GM18498 (cell line): ENCODE measurements at regions not wholly inside any gene's neighbourhood (a gene's known extent, or its start where the extent isn't known, plus 50 kb on each side); places are given as distances from the start of the nearest gene placed in this dataset.
"Not testable (repeated sequence)": the region's sequence is repeated elsewhere in the genome, so short reads cannot be mapped to it uniquely, and the experiment has no call there.

Experiments used
- ATAC-seq: cut with Tn5 transposase; IDR thresholded peaks from one replicate; pipeline ENCODE4 v1.9.1; 2021; ENCODE audit warnings: mild to moderate bottlenecking, moderate library complexity; ENCODE audit not compliant: unreplicated experiment

GRCh38 chr6:67608099-67608749, 1026.9 kb upstream of the ADGRB3 start:
- no peak for ATAC-seq

GRCh38 chr6:67606906-67607828, 1027.9 kb upstream of the ADGRB3 start:
- no peak for ATAC-seq

- ATAC-seq, result no peak
Measured at GRCh38 chr6:67594366-67594765, 1040.7 kb upstream of the ADGRB3 start.

GRCh38 chr6:67593247-67593646, 1041.8 kb upstream of the ADGRB3 start:
- no peak for ATAC-seq

GRCh38 chr6:67591910-67592309, 1043.2 kb upstream of the ADGRB3 start:
- no peak for ATAC-seq

GRCh38 chr6:67567842-67568241, 1067.2 kb upstream of the ADGRB3 start:
- ATAC-seq, result no peak

- ATAC-seq, result no peak
Measured at GRCh38 chr6:67563671-67564070, 1071.4 kb upstream of the ADGRB3 start.

GRCh38 chr6:67560068-67560467, 1075.0 kb upstream of the ADGRB3 start:
- ATAC-seq, result no peak

- ATAC-seq, result no peak
Measured at GRCh38 chr6:67558985-67559384, 1076.1 kb upstream of the ADGRB3 start.

GRCh38 chr6:67544851-67545452, 1090.1 kb upstream of the ADGRB3 start:
- no peak for ATAC-seq

- no peak for ATAC-seq
Measured at GRCh38 chr6:67541586-67541985, 1093.5 kb upstream of the ADGRB3 start.

GRCh38 chr6:67538032-67538431, 1097.0 kb upstream of the ADGRB3 start:
- no peak for ATAC-seq

- no peak for ATAC-seq
Measured at GRCh38 chr6:67535946-67536345, 1099.1 kb upstream of the ADGRB3 start.

- ATAC-seq, result no peak
Measured at GRCh38 chr6:67506352-67506751, 1128.7 kb upstream of the ADGRB3 start.

- no peak for ATAC-seq
Measured at GRCh38 chr6:67501755-67502154, 1133.3 kb upstream of the ADGRB3 start.

GRCh38 chr6:67497749-67498148, 1137.3 kb upstream of the ADGRB3 start:
- no peak for ATAC-seq

GRCh38 chr6:67496191-67496590, 1138.9 kb upstream of the ADGRB3 start:
- ATAC-seq, result no peak

- ATAC-seq, result no peak
Measured at GRCh38 chr6:67493682-67494081, 1141.4 kb upstream of the ADGRB3 start.

- ATAC-seq, result no peak
Measured at GRCh38 chr6:67475700-67476099, 1159.4 kb upstream of the ADGRB3 start.

- ATAC-seq, result no peak
Measured at GRCh38 chr6:67467341-67467740, 1167.7 kb upstream of the ADGRB3 start.

GRCh38 chr6:67462725-67463124, 1172.4 kb upstream of the ADGRB3 start:
- not testable (repeated sequence) for ATAC-seq

GRCh38 chr6:67459556-67459955, 1175.5 kb upstream of the ADGRB3 start:
- no peak for ATAC-seq
